GM18861 (cell line): ENCODE measurements at regions not wholly inside any gene's neighbourhood (a gene's known extent, or its start where the extent isn't known, plus 50 kb on each side); places are given as distances from the start of the nearest gene placed in this dataset.
"Not testable (repeated sequence)": the region's sequence is repeated elsewhere in the genome, so short reads cannot be mapped to it uniquely, and the experiment has no call there.

Source experiments
- ATAC-seq: cut with Tn5 transposase; IDR thresholded peaks from one replicate; pipeline ENCODE4 v1.9.1; 2021; ENCODE audit not compliant: unreplicated experiment

DNA sequence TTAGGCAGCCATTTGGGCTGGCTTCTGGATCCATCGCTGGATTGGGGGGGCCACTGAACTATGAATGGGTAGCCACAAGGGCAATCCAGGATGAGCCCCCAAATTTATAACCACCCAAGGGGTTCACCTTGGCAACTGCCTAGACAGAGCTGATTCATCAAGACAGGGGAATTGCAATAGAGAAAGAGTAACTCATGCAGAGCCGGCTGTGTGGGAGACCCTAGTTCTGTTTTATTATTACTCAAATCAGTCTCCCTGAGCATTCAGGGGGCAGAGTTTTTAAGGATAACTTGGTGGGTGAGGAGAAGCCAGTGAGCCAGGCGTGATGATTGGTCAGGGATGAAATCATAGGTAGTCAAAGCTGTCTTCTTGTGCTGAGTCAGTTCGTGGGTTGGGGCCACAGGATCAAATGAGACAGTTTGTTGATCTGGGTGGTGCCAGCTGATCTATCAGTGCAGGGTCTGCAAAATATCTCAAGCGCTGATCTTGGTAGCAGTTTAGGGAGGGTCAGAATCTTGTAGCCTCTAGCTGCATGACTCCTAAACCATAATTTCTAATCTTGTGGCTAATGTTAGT lies 57.9 kb downstream of the DNAJB9 start:
- no peak for ATAC-seq

GRCh38 chr7:108628678-108629077 lies 59.0 kb downstream of the DNAJB9 start:
- ATAC-seq = no peak

- no peak for ATAC-seq
These were observed 60.2 kb downstream of the DNAJB9 start for GRCh38 chr7:108629651-108630400.

DNA sequence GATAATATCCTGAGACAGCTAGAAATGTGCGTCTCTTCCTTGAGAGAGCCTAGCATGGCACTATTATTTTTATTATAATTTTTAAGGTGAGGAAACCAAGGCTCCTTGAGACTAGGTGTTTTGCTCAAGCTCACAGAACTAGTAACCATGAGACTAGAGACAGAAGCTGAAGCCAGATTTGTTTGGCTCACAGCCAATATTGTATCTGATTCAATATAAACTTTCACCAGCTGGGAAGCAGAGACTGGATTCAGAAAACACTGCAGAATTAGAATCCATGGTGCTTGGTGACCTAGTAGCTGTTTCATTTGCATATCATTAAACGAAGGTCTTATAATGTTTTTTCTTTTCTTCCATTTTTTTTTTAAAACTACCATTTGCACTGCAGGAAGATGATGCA lies 64.4 kb downstream of the DNAJB9 start:
- ATAC-seq = no peak

- ATAC-seq = no peak
These were observed 64.9 kb downstream of the DNAJB9 start for GRCh38 chr7:108634535-108634934.

GRCh38 chr7:108637049-108637621 lies 67.5 kb downstream of the DNAJB9 start:
- no peak for ATAC-seq

GRCh38 chr7:108642126-108642525 lies 72.5 kb downstream of the DNAJB9 start:
- ATAC-seq = no peak

- no peak for ATAC-seq
These were observed 73.5 kb downstream of the DNAJB9 start for GRCh38 chr7:108643136-108643535.

DNA sequence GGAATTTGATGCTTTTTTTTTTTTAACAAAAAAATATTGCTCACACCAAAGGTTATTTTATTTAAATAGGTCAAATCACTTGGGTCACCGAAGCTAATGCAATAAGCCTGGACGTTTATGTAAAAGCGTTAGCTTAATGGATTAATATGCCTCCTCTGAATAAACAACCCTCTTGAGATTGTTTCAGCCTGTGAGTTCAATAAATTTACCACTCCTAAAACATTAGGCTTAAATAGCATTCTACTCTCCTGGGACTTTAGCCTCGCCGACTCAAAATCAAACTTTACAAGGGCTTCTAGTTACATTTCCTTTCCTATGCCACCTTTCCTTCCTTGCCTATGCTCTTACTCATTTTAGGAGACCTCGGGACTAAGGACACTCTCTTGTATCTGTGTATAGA lies 79.3 kb downstream of the DNAJB9 start:
- no peak for ATAC-seq

DNA sequence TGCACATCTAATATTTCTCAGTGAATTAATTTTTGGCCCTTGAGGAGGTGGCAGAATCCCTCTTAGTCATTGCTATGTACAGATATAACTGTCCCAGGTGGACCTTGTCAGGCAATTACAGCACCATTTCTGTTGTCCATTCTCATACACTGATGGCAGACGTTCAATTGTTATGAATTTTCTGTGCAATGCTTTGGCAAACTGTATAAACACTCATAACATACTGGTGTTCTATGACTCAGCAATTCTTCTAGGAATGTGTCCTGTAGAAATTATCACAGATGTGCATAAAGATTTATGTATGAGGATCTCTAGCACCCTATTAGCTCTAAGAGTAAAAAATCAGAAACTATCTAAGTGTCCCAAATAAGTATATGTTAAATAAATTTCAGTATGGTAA lies 80.8 kb downstream of the DNAJB9 start:
- no peak for ATAC-seq

GRCh38 chr7:108652886-108653285 lies 83.2 kb downstream of the DNAJB9 start:
- no peak for ATAC-seq

DNA sequence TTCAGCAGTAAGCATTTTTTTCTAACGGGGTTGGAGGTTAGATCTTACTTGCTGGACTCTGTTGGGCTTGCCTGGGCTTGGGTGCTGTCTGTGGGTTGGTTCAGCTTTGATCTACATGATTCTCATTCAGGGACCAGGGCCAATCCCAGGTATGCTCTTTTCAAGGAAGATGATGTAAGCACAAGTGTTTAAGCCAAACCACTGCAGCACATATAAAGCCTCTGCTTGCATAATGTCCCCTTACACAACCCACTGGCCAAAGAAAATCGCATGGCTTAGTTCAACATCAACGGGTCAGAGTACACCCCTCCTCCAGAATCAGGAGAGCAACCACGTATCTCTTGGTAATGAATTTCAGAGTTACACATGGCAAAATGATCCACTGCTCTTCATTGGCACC lies 83.9 kb downstream of the DNAJB9 start:
- ATAC-seq = no peak

GRCh38 chr7:108657140-108657726 lies 87.6 kb downstream of the DNAJB9 start:
- ATAC-seq = not testable (repeated sequence)

DNA sequence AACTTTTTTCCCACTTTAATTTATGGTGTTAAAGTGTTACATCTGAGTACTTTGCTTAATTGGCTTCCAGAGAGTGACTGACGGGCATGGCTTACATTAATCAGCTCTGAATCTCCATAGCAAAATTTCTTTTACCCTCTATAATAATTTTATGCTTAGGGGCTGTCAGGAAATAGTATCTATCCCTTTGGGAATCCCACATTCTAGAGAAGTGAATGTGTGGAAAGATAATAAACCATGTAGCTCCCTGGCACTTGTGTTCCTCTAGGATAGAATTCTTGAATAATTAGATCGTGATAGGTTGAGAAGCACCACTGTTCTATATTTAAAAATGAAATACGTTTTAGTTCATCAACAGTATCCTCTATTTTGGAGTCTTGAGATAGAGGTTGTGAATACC lies 89.6 kb downstream of the DNAJB9 start:
- no peak for ATAC-seq

DNA sequence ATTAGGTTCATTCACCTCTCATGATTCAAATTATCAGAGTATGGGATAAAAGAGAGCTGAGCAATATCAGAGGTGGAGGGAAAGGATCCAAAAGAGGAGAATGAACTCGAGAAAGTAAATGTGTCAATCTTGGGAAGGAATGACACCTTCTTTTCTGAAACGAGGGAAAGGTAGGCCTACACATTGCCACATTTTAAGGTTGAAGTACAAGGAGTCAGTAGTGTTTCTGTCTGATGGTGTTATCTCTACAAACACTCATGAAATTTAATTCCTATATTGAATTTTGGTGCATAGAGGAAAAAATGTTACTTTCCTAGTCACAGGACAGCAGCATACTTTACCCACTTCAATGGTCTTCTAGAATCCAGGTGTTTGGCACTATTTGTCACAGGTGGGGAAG lies 90.2 kb downstream of the DNAJB9 start:
- no peak for ATAC-seq

DNA sequence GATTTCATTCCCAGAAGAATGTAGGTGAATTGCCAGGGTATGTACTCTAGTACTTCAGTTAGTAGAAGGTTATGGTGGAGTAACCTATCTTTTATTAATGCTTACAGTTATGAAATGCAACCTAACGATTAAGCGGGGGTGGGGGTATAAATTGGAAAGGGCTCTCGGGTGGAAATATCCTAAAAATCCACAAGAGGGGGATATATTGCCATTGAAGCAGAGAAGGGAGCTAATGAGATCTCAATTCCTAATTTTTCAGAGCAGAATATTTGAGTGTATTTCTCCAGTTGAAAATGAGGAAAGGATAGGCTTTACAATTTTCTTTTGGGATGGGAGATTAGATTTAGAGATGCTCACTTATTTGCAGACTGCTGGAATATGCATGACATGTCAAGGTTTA lies 90.8 kb downstream of the DNAJB9 start:
- ATAC-seq = no peak

GRCh38 chr7:108662783-108663362 lies 93.2 kb downstream of the DNAJB9 start:
- no peak for ATAC-seq

DNA sequence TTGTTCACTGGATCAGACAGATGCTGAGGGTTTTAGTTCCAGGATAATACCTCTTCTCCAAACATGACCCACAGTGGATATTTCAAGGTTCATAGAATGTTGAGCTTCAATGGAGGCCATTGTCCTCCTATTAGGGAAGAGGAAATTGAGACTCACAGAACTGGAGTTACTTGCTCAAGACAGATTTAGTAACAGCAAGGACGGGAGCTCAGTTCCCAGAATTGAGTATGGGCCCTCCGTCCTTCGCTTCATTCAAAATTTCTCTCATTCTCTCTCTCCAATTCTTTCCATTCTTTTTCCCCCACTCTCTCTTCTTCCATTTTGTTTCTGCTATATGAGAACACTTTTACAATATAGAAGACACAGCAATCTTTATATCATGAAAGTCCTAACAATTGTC lies 94.0 kb downstream of the DNAJB9 start:
- no peak for ATAC-seq

GRCh38 chr7:108667216-108667615 lies 97.5 kb downstream of the DNAJB9 start:
- ATAC-seq = no peak

GRCh38 chr7:108669958-108670357 lies 100.3 kb downstream of the DNAJB9 start:
- no peak for ATAC-seq

DNA sequence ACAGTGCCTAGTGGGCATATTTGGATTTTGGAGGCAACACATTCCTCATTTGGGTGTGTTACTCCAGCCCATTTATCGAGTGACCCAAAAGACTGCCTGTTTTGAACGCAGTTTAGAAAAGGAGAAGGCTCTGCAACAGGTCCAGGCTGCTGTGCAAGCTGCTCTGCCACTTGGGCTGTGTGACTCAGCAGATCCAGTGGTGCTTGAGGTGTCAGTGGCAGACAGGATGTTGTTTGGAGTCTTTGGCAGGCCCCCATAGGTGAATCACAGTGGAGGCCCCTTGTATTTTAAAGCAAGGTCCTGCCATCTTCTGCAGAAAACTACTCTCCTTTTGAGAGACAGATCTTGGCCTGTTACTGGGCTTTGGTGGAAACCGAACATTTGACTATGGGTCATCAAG lies 104.0 kb downstream of the DNAJB9 start:
- ATAC-seq = not testable (repeated sequence)

DNA sequence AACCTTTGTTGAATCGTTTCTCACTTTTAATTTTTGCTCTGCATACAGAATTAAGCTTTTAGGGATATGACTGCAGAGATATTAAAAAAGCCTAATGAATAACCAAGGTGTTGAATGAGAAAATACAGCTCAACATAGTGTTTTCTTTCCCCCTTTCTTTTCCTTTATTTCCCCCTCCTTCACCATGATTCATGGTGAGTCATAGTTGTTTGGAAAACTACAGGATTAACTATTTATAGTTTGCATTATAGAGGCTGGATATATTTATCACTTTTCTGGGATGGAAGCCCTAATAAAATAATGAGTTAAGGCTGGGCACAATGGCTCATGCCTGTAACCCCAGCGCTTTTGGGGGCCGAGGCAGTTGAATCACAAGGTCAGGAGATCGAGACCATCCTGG lies 115.0 kb downstream of the DNAJB9 start:
- no peak for ATAC-seq
